B cell (primary cell): ENCODE measurements at regions not wholly inside any gene's neighbourhood (a gene's known extent, or its start where the extent isn't known, plus 50 kb on each side); places are given as distances from the start of the nearest gene placed in this dataset.

Source experiments
- EZH2 ChIP-seq: IDR thresholded peaks from 2 replicates; pipeline ENCODE4 v1.6.1; 2012; ENCODE audit warnings: borderline replicate concordance, low read depth, mild to moderate bottlenecking, moderate library complexity, low read length; ENCODE audit not compliant: insufficient read depth, poor library complexity, severe bottlenecking
- TF ChIP-seq, protein P1 (sequence below): fragments of 200-600 bp; IDR thresholded peaks from one replicate; pipeline ENCODE4 v1.8.0; 2022; ENCODE audit warnings: antibody characterized with exemption, mild to moderate bottlenecking

DNA sequence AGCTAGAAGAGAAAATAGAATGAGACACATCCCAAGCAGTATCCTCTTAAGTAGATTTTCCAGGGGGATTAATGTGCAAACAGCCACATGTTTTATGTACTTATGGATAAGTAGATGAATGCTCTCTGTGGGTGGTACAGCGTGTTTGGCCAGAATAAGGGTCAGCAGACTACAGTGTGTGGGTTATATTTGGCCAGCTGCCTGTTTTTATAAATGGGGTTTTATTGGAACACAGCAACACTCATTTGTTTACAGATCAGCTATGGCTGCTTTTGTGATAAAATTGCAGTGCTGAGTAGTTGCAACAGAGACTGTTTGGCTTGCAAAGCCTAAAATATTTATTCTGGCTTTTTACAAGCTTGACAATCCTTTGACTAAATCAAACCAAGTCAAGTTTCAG is 780.2 kb upstream of the SEL1L start:
- TF ChIP-seq, protein P1, sequence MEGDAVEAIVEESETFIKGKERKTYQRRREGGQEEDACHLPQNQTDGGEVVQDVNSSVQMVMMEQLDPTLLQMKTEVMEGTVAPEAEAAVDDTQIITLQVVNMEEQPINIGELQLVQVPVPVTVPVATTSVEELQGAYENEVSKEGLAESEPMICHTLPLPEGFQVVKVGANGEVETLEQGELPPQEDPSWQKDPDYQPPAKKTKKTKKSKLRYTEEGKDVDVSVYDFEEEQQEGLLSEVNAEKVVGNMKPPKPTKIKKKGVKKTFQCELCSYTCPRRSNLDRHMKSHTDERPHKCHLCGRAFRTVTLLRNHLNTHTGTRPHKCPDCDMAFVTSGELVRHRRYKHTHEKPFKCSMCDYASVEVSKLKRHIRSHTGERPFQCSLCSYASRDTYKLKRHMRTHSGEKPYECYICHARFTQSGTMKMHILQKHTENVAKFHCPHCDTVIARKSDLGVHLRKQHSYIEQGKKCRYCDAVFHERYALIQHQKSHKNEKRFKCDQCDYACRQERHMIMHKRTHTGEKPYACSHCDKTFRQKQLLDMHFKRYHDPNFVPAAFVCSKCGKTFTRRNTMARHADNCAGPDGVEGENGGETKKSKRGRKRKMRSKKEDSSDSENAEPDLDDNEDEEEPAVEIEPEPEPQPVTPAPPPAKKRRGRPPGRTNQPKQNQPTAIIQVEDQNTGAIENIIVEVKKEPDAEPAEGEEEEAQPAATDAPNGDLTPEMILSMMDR = no peak
- TF ChIP-seq EZH2 = no peak
